Esophagus mucosa (tissue), 1 donor: ENCODE measurements at regions not wholly inside any gene's neighbourhood (a gene's known extent, or its start where the extent isn't known, plus 50 kb on each side); places are given as distances from the start of the nearest gene placed in this dataset.
"Not testable (repeated sequence)": the region's sequence is repeated elsewhere in the genome, so short reads cannot be mapped to it uniquely, and the experiment has no call there.

Experiments used
- ATAC-seq: fragments of 200-7000 bp; cut with Tn5 transposase; one replicate; pipeline ENCODE4 v1.9.1; 2020
- donor health status: DM: yes; HTN: yes; CAD: no.

DNA sequence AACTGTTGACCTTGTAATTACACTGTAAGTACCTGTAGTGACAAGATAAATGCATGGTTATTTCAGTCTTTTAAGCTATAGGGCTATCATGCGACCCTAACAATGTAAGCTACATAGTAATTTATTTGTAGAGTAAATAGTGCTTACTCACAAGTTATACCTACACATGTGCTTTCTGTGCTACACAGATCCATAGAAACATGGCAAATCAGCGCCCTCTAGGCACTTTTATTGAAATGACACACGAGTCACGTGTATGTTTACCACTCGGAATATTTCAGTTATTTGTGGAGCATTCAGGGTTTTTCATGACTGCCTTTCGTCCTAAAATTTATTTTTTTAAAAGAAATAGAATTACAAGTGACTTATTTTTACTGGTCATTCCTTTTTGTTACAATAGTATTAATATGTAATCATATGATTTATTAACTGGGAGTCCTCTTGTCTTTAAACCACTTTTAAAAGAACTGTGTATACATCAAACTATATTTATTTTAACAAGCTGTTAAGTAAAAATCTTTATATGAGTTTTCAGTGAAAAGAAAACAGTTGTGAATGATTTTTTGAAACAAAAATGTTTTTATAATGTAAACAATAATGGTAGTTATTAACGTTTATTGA, 1242.3 kb upstream of the WWC1 start:
- ATAC-seq, result peak; percentile 77

- ATAC-seq, result no peak
Observed at GRCh38 chr5:167049771-167050567, 1241.5 kb upstream of the WWC1 start.

DNA sequence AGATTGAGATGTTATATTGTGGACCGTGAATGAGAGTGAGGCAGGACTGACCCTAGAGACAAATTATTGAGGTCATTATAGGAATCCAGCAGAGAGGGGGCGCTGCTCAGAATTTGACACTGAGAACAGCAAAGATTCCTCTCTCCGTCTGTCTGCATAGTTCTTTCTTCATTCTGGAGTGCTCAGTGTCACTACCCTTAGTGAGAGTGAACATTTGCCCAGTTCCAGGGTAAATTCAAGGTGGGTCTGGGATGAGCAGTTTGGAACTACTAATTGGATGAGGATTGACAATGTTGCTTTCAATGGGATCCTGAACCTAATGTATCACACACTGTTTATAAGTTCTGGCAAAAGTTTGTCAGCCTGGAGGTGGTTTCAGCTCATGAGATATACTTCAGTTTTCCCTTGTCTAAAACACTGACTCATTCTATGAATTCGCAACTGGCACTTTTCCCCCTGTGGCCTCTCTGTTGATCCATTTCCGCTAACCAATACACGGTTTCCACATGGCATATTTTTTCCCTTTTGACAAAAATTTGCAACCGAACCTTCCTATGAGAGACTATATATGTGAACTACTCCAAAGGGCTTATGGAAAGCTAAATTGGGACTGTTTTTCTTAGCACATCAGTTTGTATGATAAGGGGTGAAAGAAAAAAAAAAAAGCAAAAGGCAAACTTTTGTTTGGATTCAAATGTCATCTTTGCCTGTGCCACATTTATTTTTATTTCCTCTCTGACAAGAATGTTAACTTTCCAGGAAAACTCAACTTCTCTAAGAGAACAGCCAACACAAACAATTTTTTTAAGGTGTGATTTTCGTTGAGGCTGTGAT, 1240.7 kb upstream of the WWC1 start:
- no peak for ATAC-seq

DNA sequence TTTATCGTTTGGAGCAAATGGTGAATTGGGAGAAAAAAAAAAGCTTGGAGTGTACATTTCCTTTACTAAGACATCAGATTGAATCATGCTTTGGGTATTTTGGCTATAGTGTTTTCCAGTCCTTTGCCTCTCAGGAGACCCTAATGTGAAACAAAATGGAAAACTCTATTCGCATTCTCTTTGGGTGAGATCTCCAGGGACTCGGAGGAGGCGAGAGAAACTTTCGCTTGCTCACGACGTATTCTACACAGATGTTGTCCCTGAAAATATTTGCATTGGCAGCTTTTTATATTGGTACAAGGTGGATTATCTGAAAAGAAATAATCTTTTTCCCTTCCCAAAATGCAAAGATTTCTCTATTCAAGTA, 1240.1 kb upstream of the WWC1 start:
- ATAC-seq, result no peak

DNA sequence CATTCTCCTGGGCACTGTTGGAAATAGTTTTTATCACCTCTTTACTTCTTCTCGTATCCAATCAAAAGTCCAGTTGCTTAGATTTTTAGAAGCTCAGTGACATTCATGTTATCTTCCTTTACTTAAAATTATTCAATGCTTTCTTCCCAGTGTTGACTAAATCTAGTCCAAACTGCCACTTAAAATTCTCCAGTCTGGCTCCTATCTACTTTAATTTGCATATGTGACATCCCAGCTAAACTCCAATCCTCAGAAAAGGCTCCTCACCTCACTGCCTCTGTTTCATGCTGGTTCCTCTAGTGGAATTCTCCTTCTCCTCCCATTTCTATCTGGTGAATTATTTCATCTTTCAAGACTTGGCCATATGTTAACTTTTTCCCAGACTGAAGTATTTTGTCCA, 1238.7 kb upstream of the WWC1 start:
- no peak for ATAC-seq

- ATAC-seq, result no peak
Observed at GRCh38 chr5:167057665-167058064, 1233.8 kb upstream of the WWC1 start.

DNA sequence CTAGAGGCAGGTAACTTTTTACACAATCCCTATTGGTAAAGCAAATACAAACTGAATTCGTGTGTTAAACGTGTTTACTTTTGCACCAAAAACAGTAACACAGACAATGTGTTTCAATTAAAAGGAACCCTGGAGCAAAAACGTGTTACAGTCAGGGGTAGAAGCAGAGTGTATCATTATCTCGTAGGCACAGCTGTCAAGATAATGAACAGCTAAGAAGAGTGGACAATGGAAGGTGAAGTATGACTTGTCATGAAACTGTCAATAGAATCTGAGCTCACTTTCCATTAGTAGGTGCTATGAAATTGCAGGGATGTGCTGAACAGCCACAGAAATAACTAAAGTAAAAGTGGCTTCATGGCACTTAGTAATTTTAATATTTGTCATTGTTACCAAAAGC, 1229.8 kb upstream of the WWC1 start:
- ATAC-seq, result no peak

DNA sequence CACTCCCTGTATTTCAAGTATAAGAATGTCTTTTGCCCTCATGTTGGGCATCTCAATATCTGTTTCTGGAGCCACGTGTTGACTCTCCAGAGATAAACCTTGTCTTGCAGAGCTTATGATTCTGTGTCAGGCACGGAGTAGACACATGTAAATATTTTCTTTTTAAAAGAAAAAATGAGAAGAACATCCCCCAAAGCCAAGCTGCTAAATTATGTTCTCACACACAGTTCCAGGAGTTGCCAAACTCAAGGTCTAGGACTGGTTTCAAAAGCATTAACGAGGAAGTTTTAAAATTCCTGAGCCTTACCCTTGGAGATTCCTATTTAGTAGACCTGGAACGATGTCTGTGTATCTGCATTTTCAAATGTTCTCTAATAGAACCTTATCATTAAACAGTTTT, 1228.3 kb upstream of the WWC1 start:
- no peak for ATAC-seq

- no peak for ATAC-seq
Observed at GRCh38 chr5:167063788-167064187, 1227.7 kb upstream of the WWC1 start.

GRCh38 chr5:167064198-167064776, 1227.2 kb upstream of the WWC1 start:
- no peak for ATAC-seq

DNA sequence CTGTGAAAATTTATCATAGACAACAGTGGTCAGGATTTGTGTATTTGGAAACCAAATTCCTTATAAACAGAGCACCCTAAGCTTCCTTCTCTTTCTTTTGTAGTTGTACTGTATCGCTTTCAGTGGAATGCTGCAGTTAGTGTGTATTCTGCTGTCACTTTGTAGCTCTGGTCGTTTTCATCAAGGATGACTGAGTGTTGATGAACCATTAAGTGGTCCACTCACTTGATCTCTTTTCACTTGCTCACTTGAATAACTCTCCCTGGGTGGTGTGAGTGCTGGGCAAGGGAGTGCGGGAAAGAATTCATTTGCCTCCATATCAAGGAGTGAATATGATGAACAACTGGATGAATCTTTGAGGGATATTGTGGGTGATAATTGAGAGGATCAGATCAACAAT, 1225.7 kb upstream of the WWC1 start:
- ATAC-seq, result no peak

GRCh38 chr5:167071981-167072610, 1219.3 kb upstream of the WWC1 start:
- no peak for ATAC-seq

- ATAC-seq, result no peak
Observed at GRCh38 chr5:167081561-167081960, 1209.9 kb upstream of the WWC1 start.

- ATAC-seq, result no peak
Observed at GRCh38 chr5:167096816-167097215, 1194.6 kb upstream of the WWC1 start.

DNA sequence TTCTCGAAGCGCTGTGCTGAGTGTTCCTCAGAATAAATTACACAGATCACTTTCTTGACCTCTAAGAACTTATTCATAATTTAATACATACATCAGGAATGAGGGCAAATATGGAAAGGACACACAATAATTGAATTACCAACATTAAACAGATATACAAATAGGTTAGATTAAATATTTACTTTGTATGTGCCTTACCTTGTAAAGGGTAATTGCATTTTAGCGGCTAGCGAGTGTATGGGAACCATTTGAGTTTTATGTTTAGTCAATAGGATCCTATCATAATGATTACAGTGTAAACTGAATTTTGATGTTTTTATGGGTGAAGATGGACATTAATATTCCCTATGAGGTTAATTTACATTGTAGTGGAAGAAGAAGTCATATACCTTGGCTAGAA, 1187.1 kb upstream of the WWC1 start:
- no peak for ATAC-seq

- ATAC-seq, result no peak
Observed at GRCh38 chr5:167105941-167106340, 1185.5 kb upstream of the WWC1 start.

DNA sequence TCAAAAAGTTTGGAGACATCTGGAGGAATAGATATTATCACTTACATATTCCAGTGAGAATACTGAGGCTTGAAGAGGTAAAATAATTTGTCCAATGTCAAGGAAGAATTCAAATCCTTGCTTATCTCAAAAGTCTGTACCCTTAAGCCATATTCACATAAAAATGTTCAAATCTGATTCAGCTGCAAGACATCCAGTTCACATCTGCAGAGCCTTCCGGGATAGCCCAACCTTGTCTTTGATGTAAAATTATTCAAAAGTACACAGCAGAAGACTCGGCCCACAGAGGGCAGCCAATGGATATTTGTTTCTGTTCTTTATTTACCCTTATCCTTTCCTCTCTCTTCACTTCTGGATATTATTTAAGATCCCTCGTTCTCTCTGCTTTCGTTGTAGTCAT, 1183.8 kb upstream of the WWC1 start:
- ATAC-seq, result no peak

DNA sequence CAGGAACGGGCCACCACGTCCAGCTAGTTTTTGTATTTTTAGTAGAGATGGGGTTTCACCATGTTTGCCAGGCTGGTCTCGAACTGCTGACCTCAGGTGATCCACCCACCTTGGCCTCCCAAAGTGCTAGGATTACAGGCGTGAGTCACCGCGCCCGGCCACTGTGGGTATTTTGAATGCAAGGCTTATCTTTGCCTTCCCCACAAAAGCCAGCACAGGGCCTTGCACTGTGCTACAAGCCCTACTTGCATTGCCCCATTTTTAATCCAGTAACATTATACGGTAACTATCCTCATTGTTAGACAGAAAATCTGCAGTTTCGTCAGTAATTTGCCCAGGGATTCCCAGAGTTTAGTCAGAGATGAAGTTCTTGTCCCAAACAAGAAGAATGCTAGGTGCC, 1183.2 kb upstream of the WWC1 start:
- ATAC-seq, result not testable (repeated sequence)

DNA sequence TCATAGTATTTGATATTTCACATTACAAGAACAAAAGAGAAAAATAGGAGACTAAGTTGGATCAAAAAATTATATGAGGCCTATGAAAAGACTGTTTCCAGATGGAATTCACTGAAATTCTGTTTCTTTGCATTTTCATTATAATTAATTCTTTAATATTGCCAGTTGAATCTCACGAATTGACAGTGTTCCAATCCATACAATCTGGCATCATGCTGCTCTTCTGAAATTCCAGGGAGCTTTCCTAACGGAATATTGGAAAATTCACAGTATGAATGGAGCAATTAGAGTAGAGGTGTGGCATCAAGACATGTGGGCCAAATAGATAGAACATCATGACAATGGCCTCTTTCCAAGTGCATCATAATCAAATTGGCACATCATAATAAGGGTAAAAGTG, 1178.9 kb upstream of the WWC1 start:
- ATAC-seq, result no peak

- no peak for ATAC-seq
Observed at GRCh38 chr5:167122267-167122666, 1169.2 kb upstream of the WWC1 start.

DNA sequence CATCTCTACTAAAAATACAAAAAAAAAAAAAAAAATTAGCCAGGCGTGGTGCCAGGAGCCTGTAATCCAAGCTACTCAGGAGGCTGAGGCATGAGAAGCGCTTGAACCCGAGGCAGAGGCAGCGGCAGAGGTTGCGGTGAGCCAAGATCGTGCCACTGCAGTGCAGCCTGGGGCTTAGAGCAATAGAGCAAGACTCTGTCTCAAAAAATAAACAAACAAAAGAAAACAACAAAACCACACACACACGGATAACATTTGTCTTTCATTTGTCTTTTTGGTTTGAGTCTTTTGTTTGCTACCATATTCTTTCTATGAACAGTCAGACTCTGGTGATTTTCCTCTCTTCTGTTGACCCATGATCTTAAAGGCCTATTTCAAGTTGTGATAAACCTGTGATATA, 1168.3 kb upstream of the WWC1 start:
- no peak for ATAC-seq

DNA sequence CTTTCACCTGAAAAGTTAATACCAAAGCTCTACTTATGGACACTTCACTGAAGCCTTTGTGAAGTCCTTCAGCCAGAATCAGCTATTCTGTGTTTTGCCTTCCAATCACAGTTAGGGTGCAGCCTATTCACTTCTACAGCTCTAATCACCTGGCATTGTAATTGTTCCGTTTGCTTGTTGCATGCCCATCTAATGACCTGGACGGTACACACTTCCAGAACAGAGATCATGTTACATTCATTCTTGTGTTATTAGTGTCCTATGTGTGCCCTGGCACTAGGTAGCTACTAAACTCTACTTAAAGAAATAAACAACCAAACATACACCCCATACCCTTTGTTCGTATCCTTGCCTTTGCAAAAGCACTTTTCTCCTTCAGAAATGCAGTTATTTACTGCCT, 1162.9 kb upstream of the WWC1 start:
- no peak for ATAC-seq
